ENCODE measurements at regions not wholly inside any gene's neighbourhood (a gene's known extent, or its start where the extent isn't known, plus 50 kb on each side); places are given as distances from the start of the nearest gene placed in this dataset.

GRCh38 chr16:85971902-85972638, 73.1 kb downstream of the IRF8 start:
- DNase-seq = no peak

DNA sequence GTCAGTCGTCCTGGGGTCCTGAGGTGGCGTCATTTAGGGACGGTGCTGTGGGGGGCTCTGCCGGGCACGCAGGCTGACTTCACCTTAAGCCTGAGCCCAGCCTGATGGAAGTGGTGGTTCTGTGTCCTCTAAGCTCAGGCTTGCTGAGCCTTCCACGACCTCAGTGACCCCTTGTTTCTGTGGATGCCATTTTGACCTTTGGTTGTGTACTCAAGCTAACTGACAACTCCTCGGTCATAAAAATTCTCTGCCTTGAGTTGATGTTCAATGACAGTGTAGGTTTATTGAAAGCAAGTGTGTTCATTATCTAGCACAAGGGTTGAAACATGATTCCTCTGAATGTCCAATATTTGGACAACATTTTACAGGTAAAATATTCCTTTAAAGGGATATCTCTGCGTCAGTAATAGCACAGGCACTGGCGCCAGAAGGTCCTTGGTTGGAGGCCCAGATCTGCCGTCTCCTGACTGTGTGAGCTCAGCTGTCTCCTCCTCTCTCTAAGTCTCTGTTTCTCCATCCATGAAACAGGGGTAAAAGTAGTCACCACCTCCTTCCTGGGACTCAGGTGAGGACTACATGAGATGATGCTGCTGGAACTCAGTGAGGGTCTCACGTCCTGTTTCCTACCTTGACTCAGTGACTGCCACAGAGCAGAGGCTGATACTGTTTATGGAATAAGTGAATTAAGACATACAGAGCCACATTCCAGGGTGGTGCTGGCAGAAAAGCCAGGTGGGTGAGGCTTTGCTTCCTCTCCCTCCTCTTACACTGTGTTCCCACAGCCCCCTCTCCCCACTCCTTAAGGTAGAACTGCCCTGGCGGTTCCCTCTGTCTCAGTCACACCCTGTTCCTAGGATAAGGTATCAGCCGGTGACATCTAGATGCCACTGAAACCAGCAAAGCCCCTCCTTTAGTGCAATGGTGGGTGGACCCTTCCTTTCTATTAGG, 75.7 kb downstream of the IRF8 start:
- DNase-seq = no peak

DNA sequence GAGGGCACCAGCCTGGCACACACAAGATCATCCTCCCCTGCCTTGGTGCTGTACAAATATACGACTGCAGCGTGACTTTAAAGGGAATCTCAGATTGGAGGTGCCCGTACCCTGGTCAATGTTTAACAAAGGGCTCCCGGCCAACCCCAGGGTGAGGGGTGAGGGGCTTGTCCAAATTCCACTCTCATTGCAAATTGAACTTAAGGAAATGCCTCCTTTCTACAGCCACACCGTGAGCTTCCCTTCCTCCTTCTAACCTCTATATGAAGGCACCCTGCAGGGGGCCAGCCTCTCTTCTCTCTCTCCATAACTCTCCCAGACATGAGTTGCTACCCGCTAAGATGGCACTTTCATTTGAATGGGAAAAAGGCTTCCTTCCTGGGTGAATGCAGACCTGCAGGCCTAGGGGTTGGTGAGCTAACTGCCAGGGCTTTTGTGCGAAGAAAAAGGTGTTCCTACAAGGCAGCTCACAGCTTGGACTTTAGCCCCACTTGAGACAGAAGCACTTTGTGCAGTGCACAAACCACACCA, 76.6 kb downstream of the IRF8 start:
- DNase-seq = no peak

DNA sequence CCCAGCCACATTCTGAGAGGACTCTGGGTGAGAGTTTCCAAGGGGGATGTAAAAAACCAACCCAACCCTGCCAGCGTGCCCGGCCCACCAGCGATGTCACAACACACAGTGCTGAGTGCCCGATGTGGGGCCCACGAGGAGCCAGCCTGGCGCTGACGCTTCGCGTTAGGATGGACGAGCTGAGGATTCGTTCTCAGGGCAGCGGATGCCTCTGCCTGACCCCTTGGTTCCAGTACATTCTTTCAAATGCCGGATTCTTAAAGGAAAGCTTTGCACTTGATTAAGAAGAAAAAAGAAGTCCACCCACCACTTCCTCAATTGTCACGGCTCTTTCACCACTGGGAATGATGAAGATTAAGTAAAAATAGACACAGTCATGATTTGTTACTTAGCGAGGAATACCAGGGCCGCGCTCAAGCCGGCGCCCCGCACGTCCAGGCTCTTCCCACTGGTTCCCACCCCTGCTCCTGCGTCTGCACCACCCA, 79.4 kb downstream of the IRF8 start:
- DNase-seq = no peak

DNA sequence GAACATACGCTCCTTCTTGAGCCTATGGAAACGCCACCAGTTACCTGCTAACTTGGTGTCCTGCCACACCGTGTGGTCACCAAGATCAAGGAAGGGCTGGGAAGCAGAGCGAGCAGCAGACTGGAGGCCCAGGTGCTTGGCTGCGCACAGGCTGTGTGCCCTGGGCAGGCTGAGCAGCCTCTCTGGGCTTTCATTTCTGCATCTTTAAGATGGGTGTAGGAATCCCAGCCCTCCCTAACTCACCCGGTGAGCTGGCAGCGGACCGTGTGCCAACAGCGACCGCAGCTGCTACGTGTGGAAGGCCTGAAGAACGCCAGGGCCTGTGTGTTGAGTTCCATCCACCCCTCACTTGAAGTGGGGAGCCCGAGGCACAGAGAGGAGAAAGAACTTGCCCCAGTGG, 80.0 kb downstream of the IRF8 start:
- DNase-seq = no peak

GRCh38 chr16:85979605-85980004, 80.6 kb downstream of the IRF8 start:
- no peak for DNase-seq

- DNase-seq = no peak
These were observed 81.7 kb downstream of the IRF8 start for GRCh38 chr16:85980686-85981085.

GRCh38 chr16:85981826-85982562, 83.0 kb downstream of the IRF8 start:
- no peak for DNase-seq

- DNase-seq = no peak
These were observed 83.6 kb downstream of the IRF8 start for GRCh38 chr16:85982563-85982939.

GRCh38 chr16:85983064-85983463, 84.1 kb downstream of the IRF8 start:
- DNase-seq = no peak

GRCh38 chr16:85983606-85984230, 84.8 kb downstream of the IRF8 start:
- no peak for DNase-seq

DNA sequence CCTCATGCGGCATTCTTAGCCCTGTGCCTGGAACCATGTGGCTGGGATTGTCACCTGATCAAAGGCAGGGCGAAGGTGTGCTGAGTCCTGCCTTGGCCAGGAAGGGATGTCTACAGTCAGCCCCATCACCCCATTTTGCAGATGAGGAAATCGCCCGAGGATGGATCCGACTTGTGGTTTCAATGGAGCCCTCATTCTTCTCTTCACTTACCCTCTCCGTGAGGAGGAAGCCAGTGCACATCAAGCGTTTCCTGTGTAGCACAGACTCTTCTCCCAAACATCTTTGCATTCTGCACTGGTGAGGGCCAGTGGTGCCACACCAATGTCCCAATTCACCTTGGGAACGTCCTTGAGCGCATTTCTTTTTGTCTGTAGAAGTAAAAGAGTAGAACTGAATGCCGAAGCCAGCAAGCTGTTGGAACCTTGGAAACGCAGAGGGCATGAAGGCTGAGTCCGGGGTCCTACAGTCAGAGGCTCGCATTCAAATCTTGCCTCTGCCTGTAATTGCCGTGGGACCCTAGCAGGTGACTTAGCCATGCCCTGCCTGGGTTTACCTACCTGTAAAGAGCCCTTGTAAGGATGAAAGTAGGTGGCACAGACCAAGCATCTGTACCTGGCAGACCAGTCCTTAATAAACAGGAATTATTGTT, 85.4 kb downstream of the IRF8 start:
- no peak for DNase-seq

GRCh38 chr16:85984947-85985451, 86.0 kb downstream of the IRF8 start:
- no peak for DNase-seq

GRCh38 chr16:85986931-85987749, 88.2 kb downstream of the IRF8 start:
- DNase-seq = peak in 1 of 2 experiments; percentile 10

GRCh38 chr16:85987750-85988078, 88.8 kb downstream of the IRF8 start:
- no peak for DNase-seq

GRCh38 chr16:85988306-85988705, 89.3 kb downstream of the IRF8 start:
- no peak for DNase-seq

DNA sequence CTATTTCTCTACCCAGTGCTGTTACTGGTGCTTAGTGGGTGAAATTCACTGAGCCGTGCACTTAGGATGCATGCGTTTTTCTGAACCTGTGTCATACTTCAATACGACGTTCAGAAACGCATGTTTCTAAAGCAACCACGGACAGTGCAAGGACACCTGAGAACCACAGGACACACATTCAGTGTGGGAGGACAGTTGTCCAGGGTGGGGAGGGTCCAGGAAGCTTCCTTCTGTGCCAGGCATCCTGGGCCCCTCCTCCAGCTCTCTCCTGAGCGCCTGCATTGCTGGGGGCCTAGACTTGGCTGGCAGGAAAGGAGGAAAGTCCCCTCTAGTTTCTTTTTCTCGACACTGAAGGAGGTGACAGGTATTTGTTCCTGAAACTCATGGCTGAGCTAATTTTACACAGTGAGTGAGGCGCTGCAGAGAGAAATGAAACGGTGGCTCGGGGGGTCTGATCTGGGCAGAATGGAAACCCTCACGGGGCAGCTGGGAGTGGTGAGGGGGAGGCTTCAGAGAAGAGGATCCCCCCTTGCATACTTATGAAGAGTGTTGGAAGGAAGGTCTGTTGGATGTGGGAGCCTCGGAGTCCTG, 89.9 kb downstream of the IRF8 start:
- no peak for DNase-seq

- DNase-seq = no peak
These were observed 90.4 kb downstream of the IRF8 start for GRCh38 chr16:85989376-85989775.

DNA sequence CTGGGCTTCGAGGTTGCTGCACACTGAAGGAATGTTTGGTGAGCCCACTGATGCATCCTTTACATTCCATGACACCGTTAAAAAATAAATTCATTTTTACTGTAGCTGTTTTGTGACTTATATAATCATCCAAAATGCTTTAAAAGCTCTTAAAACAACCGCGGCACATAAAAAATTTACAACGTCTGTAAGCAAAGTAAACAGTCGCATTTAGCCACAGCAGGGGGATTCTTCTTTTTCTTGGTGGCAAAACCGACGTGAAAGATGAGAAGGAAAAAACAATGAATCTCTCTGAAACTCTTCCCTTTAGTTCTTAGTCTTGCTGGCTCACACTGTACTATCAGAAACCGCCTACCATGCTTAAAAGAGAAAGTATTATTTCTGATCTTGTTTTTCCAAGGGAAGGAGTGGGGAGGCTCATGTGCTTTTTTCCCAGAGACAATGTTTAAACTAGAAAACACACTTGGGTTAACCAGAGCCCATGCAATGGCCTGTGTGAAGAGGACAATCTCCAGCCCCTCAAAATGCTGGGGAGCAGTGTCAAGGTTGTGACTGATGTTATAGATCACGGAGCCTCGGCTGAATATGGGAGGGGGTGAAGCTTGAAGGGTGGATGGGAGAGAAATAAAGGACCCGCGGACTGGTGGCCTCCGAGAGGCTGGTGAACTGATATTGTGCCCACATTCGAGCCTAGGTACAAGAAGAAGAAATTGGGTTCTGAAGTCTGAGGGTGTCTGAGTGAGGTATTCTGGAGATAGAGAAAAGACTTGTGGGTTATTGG, 91.1 kb downstream of the IRF8 start:
- no peak for DNase-seq

GRCh38 chr16:85990861-85991301, 91.9 kb downstream of the IRF8 start:
- no peak for DNase-seq
